ENCODE measurements at regions not wholly inside any gene's neighbourhood (a gene's known extent, or its start where the extent isn't known, plus 50 kb on each side); places are given as distances from the start of the nearest gene placed in this dataset.

DNA sequence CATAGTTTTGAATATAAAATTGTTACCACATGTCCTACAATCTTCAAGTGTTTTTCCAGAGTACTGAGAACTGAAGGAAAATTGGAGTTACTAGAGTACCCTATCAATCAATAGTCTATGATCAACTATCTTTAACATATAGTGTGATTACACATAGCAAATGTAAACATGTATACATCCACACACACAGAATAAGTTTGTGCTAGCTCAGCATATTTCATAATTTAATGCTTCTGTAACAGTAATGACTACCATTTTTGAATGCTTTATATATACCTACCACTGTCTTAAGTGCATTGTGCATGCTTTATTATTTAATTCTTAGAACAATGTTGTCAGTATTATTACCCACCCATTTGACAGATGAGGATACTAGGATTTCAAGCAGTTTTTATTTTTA, 523.9 kb downstream of the HAO1 start:
- no peak overlapping the region for H3K4me3 ChIP-seq (ENCODE audit: low read depth, low read length)
- TF ChIP-seq, protein P1, sequence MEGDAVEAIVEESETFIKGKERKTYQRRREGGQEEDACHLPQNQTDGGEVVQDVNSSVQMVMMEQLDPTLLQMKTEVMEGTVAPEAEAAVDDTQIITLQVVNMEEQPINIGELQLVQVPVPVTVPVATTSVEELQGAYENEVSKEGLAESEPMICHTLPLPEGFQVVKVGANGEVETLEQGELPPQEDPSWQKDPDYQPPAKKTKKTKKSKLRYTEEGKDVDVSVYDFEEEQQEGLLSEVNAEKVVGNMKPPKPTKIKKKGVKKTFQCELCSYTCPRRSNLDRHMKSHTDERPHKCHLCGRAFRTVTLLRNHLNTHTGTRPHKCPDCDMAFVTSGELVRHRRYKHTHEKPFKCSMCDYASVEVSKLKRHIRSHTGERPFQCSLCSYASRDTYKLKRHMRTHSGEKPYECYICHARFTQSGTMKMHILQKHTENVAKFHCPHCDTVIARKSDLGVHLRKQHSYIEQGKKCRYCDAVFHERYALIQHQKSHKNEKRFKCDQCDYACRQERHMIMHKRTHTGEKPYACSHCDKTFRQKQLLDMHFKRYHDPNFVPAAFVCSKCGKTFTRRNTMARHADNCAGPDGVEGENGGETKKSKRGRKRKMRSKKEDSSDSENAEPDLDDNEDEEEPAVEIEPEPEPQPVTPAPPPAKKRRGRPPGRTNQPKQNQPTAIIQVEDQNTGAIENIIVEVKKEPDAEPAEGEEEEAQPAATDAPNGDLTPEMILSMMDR (IDR thresholded peaks at IDR 0.05; ENCODE audit: low read depth, low read length, missing control alignments): no peak
- DNase-seq (ENCODE audit: low read depth): no peak

DNA sequence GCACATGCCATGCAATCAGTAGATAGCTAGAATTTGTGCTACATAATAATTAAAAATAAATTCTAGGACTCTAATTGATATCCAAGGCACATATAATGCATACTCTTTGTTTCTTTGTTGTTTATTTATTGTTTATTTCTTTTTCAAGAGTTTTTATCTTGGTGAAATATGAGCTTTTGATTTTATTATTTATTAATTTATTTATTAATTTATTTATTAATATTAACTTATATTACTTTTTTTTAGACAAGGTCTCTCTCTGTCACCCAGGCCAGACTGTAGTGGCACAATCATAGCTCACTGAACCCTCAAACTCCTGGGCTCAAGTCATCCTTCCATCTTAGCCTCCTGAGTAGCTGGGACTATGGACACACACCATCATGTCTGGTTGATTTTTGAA, 519.9 kb downstream of the HAO1 start:
- H3K4me3 ChIP-seq (ENCODE audit: low read depth, low read length): no peak overlapping the region
- TF ChIP-seq, protein P1 (IDR thresholded peaks at IDR 0.05; ENCODE audit: low read depth, low read length, missing control alignments): no peak
- no peak for DNase-seq (ENCODE audit: low read depth)

DNA sequence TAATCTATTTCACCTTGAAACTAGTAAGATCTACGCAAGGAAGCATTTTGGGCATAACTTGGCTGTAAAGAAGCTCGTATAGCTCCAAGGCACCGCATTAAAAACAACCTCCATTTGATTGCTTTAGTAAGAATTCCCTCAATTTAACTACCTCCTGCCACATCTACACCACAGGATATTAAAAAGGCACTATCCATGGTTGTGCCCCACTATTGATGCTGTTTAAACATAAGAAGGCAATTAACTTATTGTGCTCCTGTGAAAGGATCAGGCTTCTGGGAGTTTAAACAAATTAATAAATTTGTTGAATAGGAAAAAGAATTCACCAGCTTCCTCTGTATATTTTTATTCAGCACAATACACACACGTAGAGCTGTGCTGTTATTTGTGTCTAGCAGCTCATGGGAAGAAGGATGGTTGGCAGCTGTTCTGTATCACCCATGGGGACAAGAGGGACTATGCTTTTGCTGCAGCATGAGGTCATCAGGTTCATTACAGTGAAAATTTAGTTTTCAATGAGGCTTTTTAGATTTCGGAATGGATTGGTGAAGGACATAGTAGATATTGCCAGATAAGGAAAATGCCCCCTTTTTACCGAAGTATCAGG, 513.3 kb downstream of the HAO1 start:
- no peak overlapping the region for H3K4me3 ChIP-seq (ENCODE audit: low read depth, low read length)
- DNase-seq (ENCODE audit: low read depth): no peak
- TF ChIP-seq, protein P1 (IDR thresholded peaks at IDR 0.05; ENCODE audit: low read depth, low read length, missing control alignments): no peak

DNA sequence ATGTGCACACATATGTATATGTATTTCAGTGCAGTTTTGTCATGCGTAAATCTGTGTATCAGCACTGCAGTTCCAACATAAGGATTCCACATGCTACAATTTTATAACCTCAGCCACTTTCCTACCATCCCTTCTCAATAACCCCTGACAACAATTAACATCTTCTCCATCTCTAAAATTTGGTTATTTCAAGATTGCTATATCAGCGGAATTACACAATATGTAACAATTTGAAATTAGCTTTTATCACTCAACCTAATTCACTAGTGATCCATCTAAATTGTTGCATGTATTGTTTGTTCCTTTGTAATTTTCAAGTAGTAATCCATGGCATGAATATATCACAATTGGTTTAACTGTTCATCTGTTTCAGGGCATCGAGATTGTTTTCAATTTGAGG, 511.3 kb downstream of the HAO1 start:
- TF ChIP-seq, protein P1 (IDR thresholded peaks at IDR 0.05; ENCODE audit: low read depth, low read length, missing control alignments): no peak
- no peak for DNase-seq (ENCODE audit: low read depth)
- no peak overlapping the region for H3K4me3 ChIP-seq (ENCODE audit: low read depth, low read length)

DNA sequence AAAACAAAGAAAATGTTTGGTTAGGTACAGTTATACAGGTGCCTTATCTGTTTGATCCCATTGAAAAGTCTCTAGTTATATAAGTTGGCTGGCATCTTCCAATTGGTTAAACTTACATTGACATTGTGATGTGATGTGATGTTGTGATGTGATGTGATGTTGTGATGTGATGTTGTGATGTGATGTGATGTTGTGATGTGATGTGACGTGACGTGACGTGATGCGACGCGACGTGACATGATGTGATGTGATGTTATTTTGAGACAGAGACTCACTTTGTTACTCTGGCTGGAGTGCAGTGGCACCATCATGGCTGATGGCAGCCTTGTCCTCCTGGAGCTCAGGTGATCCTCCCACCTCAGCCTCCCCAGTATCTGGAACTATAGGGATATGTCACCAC, 507.6 kb downstream of the HAO1 start:
- no peak for DNase-seq (ENCODE audit: low read depth)
- no peak overlapping the region for H3K4me3 ChIP-seq (ENCODE audit: low read depth, low read length)
- TF ChIP-seq, protein P1 (IDR thresholded peaks at IDR 0.05; ENCODE audit: low read depth, low read length, missing control alignments): no peak

DNA sequence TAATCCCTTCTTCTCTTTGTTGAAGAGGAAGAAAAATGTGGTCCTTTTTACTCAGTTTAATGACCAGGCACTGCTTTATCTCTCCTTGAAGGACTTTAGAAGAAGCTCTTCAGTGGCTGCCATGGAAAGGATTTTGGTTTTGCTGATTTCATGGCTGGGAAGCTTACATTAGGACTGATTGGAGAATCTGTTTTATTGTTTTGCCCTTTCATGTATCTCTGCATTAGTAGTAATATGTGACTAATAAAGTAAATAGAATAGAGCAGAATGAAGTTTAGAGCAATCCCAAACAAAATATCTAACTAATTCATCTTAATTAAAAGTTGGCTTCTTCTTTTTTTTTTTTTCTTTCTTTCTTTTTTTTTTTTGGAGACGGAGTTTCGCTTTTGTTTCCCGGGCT, 502.9 kb downstream of the HAO1 start:
- no peak overlapping the region for H3K4me3 ChIP-seq (ENCODE audit: low read depth, low read length)
- TF ChIP-seq, protein P1 (IDR thresholded peaks at IDR 0.05; ENCODE audit: low read depth, low read length, missing control alignments): no peak
- no peak for DNase-seq (ENCODE audit: low read depth)

DNA sequence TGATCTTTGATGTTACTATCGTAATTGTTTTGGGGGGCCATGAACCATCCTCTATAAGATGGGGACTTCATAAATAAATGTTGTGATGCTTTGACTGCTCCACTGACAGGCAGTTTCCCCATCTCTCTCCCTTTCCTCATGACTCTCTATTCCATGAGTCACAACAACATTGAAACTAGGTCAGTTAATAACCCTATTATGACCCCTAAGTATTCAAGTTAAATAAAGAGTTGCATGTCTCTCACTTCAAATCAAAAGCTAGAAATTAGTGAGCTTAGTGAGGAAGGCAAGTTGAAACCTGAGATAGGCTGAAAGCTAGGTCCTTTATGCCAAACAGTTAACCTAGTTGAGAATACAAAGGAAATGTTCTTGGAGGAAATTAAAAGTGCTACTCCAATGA, 491.0 kb downstream of the HAO1 start:
- DNase-seq (ENCODE audit: low read depth): no peak
- no peak overlapping the region for H3K4me3 ChIP-seq (ENCODE audit: low read depth, low read length)
- TF ChIP-seq, protein P1 (IDR thresholded peaks at IDR 0.05; ENCODE audit: low read depth, low read length, missing control alignments): no peak
